HL-60 (cell line): ENCODE measurements at regions not wholly inside any gene's neighbourhood (a gene's known extent, or its start where the extent isn't known, plus 50 kb on each side); places are given as distances from the start of the nearest gene placed in this dataset.

Source experiments
- DNase-seq, 2 experiments: peaks; one replicate each; pipeline ENCODE4 v3.0.0-alpha.2; 2010 to 2020; ENCODE audit warnings: low read depth in 1 of 2, low spot score in 1 of 2
- H3K27ac ChIP-seq: fragments of 250-450 bp; sonication (Bioruptor Pico); replicated peaks from 2 replicates; pipeline ENCODE4 v1.5.1; 2020; ENCODE audit warnings: mild to moderate bottlenecking, moderate library complexity
- H3K27me3 ChIP-seq: fragments of 250-450 bp; sonication (Bioruptor Pico); 2 replicates; pipeline ENCODE4 v1.5.1; 2021; ENCODE audit warnings: mild to moderate bottlenecking, moderate library complexity; ENCODE audit not compliant: insufficient read depth, poor library complexity, severe bottlenecking
- H3K4me3 ChIP-seq: replicated peaks from 2 replicates; pipeline ENCODE4 v1.5.1; 2011; ENCODE audit warnings: mild to moderate bottlenecking, control low read depth, low read length; ENCODE audit not compliant: insufficient read depth
- CTCF ChIP-seq: IDR thresholded peaks from one replicate; pipeline ENCODE4 v1.5.1; 2011; ENCODE audit warnings: low read length, control low read depth, inconsistent platforms; ENCODE audit not compliant: insufficient read depth
- GABPA ChIP-seq: IDR thresholded peaks from 2 replicates; pipeline ENCODE4 v1.6.1; 2012; ENCODE audit warnings: low read depth
- POLR2AphosphoS5 ChIP-seq: IDR thresholded peaks from 2 replicates; pipeline ENCODE4 v1.6.1; 2012; ENCODE audit warnings: low read depth
- SPI1 ChIP-seq: IDR thresholded peaks from 2 replicates; pipeline ENCODE4 v1.6.1; 2012; ENCODE audit warnings: low read depth, mild to moderate bottlenecking, borderline replicate concordance
- TF ChIP-seq, protein P1 (sequence below): IDR thresholded peaks from 2 replicates; pipeline ENCODE4 v1.6.1; 2012; ENCODE audit warnings: low read depth; ENCODE audit not compliant: insufficient replicate concordance

DNA sequence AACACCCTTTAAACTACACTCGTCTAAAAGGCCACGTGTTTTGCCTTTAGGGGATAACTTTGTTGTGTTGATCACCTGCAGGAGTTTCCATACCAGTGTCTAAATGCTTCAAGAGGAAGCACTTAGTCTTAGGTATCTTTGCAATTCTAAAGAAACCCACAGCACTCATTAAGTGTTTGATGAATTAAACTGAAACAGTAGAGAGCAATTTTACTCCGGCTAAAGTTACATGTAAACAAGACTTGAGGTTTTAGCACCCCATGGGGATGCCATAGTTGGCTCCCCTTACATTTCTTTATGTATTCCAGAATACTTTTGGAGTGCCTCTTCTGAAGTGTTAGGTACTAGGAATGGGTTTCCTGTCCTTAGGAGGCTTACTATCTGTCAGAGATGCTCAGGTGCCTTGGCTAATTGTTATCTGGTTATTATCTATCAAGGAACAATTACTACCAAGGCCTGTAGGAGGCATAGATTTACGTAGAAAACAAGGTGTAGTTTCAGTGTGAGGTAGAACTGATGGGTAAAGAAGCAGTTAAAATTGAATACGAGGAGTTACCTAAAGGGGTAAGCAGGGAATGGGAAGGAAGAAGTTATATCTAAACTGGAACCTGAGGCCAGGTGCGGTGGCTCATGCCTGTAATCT is 176.8 kb upstream of the SAMSN1 start:
- DNase-seq = no peak
- H3K27ac ChIP-seq = no peak overlapping the region
- no peaks in the 10 kb centered on the region for H3K27me3 ChIP-seq
- TF ChIP-seq CTCF (no peak), SPI1 (no peak), POLR2AphosphoS5 (no peak), GABPA (no peak)
- TF ChIP-seq, protein P1, sequence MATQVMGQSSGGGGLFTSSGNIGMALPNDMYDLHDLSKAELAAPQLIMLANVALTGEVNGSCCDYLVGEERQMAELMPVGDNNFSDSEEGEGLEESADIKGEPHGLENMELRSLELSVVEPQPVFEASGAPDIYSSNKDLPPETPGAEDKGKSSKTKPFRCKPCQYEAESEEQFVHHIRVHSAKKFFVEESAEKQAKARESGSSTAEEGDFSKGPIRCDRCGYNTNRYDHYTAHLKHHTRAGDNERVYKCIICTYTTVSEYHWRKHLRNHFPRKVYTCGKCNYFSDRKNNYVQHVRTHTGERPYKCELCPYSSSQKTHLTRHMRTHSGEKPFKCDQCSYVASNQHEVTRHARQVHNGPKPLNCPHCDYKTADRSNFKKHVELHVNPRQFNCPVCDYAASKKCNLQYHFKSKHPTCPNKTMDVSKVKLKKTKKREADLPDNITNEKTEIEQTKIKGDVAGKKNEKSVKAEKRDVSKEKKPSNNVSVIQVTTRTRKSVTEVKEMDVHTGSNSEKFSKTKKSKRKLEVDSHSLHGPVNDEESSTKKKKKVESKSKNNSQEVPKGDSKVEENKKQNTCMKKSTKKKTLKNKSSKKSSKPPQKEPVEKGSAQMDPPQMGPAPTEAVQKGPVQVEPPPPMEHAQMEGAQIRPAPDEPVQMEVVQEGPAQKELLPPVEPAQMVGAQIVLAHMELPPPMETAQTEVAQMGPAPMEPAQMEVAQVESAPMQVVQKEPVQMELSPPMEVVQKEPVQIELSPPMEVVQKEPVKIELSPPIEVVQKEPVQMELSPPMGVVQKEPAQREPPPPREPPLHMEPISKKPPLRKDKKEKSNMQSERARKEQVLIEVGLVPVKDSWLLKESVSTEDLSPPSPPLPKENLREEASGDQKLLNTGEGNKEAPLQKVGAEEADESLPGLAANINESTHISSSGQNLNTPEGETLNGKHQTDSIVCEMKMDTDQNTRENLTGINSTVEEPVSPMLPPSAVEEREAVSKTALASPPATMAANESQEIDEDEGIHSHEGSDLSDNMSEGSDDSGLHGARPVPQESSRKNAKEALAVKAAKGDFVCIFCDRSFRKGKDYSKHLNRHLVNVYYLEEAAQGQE = no peak
- no peak overlapping the region for H3K4me3 ChIP-seq

DNA sequence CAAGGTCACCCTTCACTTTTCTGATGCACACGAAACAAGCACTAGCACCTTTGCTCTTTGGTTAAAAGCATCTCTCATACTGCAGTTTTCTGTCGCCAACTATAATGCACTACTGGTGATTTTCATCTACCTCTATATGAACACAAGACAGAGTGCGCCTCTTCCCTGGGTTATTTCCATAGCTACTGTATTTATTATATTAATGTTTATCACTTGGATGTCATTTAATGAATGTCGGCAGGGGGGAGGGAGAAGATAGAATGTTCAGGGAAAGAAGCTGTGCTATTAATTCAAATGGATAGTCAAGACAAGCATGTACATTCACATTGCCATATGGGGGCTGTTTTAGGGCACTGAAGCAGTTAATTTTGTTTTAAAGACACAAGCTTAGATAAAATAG is 174.1 kb upstream of the SAMSN1 start:
- no peak for DNase-seq
- TF ChIP-seq SPI1 = no peak
- TF ChIP-seq CTCF = no peak
- TF ChIP-seq, protein P1 = no peak
- no peak for TF ChIP-seq POLR2AphosphoS5
- TF ChIP-seq GABPA = no peak
- no peaks in the 10 kb centered on the region for H3K27me3 ChIP-seq

DNA sequence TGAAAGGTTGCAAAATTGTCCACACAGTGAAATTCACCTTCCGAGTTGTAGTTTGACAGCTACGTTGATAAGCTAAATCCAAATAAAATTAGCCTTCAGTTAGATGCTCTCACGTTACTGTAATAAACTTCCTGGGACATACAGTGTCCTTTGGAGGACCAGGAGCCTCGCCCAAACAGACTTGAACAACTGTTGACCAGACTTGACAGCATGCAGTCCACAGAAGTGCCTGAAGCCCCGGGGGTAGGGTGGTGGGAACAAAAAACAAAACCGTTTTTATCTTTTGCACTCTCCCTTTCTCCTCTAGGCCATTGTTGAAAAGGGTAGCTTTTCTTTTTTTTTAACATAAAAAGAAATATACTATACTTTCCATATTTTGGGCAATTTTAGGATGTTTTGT is 172.8 kb upstream of the SAMSN1 start:
- TF ChIP-seq SPI1 = no peak
- TF ChIP-seq, protein P1 = no peak
- TF ChIP-seq POLR2AphosphoS5 = no peak
- TF ChIP-seq CTCF = no peak
- TF ChIP-seq GABPA = no peak

More for the DNA sequence above, 174.1 kb upstream of the SAMSN1 start:
- Histone ChIP-seq H3K4me3 (no peak overlapping the region), H3K27ac (no peak overlapping the region)

More for the DNA sequence above, 172.8 kb upstream of the SAMSN1 start:
- H3K27me3 ChIP-seq = no peaks in the 10 kb centered on the region
- no peak overlapping the region for H3K27ac ChIP-seq
- no peak overlapping the region for H3K4me3 ChIP-seq
- DNase-seq = no peak
